ENCODE measurements at regions not wholly inside any gene's neighbourhood (a gene's known extent, or its start where the extent isn't known, plus 50 kb on each side); places are given as distances from the start of the nearest gene placed in this dataset.

- Histone ChIP-seq H3K27me3 (ENCODE audit: control insufficient read depth, insufficient read depth, low read length) (no peaks in the 10 kb centered on the region), H3K36me3 (ENCODE audit: control insufficient read depth, insufficient read depth, low read length) (no peaks in the 10 kb centered on the region), H3K4me3 (ENCODE audit: low read depth, low read length) (no peak overlapping the region)
- TF ChIP-seq, protein P1, sequence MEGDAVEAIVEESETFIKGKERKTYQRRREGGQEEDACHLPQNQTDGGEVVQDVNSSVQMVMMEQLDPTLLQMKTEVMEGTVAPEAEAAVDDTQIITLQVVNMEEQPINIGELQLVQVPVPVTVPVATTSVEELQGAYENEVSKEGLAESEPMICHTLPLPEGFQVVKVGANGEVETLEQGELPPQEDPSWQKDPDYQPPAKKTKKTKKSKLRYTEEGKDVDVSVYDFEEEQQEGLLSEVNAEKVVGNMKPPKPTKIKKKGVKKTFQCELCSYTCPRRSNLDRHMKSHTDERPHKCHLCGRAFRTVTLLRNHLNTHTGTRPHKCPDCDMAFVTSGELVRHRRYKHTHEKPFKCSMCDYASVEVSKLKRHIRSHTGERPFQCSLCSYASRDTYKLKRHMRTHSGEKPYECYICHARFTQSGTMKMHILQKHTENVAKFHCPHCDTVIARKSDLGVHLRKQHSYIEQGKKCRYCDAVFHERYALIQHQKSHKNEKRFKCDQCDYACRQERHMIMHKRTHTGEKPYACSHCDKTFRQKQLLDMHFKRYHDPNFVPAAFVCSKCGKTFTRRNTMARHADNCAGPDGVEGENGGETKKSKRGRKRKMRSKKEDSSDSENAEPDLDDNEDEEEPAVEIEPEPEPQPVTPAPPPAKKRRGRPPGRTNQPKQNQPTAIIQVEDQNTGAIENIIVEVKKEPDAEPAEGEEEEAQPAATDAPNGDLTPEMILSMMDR (IDR thresholded peaks at IDR 0.05; ENCODE audit: insufficient read depth, low read length, severe bottlenecking): no peak
- no peak for FAIRE-seq
- DNase-seq (ENCODE audit: low read depth): no peak
Measured at GRCh38 chrX:116823677-116824076, 360.9 kb upstream of the CT83 start.

GRCh38 chrX:116806288-116806802, 343.6 kb upstream of the CT83 start:
- H3K36me3 ChIP-seq (ENCODE audit: control insufficient read depth, insufficient read depth, low read length): no peaks in the 10 kb centered on the region
- TF ChIP-seq, protein P1 (IDR thresholded peaks at IDR 0.05; ENCODE audit: insufficient read depth, low read length, severe bottlenecking): no peak
- FAIRE-seq (peak; percentile 36), DNase-seq (ENCODE audit: low read depth) (no peak)
- no peak overlapping the region for H3K4me3 ChIP-seq (ENCODE audit: low read depth, low read length)
- no peaks in the 10 kb centered on the region for H3K27me3 ChIP-seq (ENCODE audit: control insufficient read depth, insufficient read depth, low read length)

GRCh38 chrX:116801943-116802342, 339.2 kb upstream of the CT83 start:
- H3K4me3 ChIP-seq (ENCODE audit: low read depth, low read length): no peak overlapping the region
- FAIRE-seq (no peak), DNase-seq (ENCODE audit: low read depth) (no peak)
- H3K27me3 ChIP-seq (ENCODE audit: control insufficient read depth, insufficient read depth, low read length): no peaks in the 10 kb centered on the region
- TF ChIP-seq, protein P1 (IDR thresholded peaks at IDR 0.05; ENCODE audit: insufficient read depth, low read length, severe bottlenecking): no peak
- H3K36me3 ChIP-seq (ENCODE audit: control insufficient read depth, insufficient read depth, low read length): no peaks in the 10 kb centered on the region

- FAIRE-seq: no peak
Measured at GRCh38 chrX:116781926-116782325, 319.1 kb upstream of the CT83 start.

DNA sequence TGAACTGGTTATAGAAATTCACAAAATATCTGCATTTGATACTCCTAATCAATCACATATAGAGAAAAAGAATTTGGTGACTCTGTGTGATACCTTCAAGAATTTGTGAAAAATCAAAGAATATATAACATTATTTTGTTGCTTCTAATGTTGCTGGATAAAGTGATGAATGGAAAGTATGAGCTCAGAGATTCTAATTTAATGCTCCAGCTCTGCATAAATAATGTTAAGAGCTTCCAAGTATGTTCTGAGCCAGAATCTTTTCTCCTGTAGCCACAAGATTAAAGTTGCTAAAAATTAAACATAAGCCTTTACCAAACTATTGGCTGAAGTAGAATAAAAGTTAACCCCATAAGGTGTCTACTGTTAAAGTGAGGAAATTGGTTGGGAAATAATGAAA, 294.7 kb upstream of the CT83 start:
- DNase-seq (ENCODE audit: low read depth) (no peak), FAIRE-seq (no peak)
- TF ChIP-seq, protein P1 (IDR thresholded peaks at IDR 0.05; ENCODE audit: insufficient read depth, low read length, severe bottlenecking): no peak
- no peaks in the 10 kb centered on the region for H3K27me3 ChIP-seq (ENCODE audit: control insufficient read depth, insufficient read depth, low read length)
- no peak overlapping the region for H3K4me3 ChIP-seq (ENCODE audit: low read depth, low read length)
- no peaks in the 10 kb centered on the region for H3K36me3 ChIP-seq (ENCODE audit: control insufficient read depth, insufficient read depth, low read length)

More at GRCh38 chrX:116781926-116782325, 319.1 kb upstream of the CT83 start:
- Histone ChIP-seq H3K36me3 (ENCODE audit: control insufficient read depth, insufficient read depth, low read length) (no peaks in the 10 kb centered on the region), H3K4me3 (ENCODE audit: low read depth, low read length) (no peak overlapping the region), H3K27me3 (ENCODE audit: control insufficient read depth, insufficient read depth, low read length) (no peaks in the 10 kb centered on the region)
- TF ChIP-seq, protein P1 (IDR thresholded peaks at IDR 0.05; ENCODE audit: insufficient read depth, low read length, severe bottlenecking): no peak
- no peak for DNase-seq (ENCODE audit: low read depth)

GRCh38 chrX:116756958-116757357, 294.2 kb upstream of the CT83 start:
- Histone ChIP-seq H3K36me3 (ENCODE audit: control insufficient read depth, insufficient read depth, low read length) (no peaks in the 10 kb centered on the region), H3K4me3 (ENCODE audit: low read depth, low read length) (no peak overlapping the region), H3K27me3 (ENCODE audit: control insufficient read depth, insufficient read depth, low read length) (no peaks in the 10 kb centered on the region)
- TF ChIP-seq, protein P1 (IDR thresholded peaks at IDR 0.05; ENCODE audit: insufficient read depth, low read length, severe bottlenecking): no peak
- no peak for DNase-seq (ENCODE audit: low read depth)
- FAIRE-seq: no peak
